Activated T-cell treated with anti-CD3 and anti-CD28 coated beads, Interleukin-2, amount 50 U/mL, for 1 hour (primary cell): ENCODE measurements at regions not wholly inside any gene's neighbourhood (a gene's known extent, or its start where the extent isn't known, plus 50 kb on each side); places are given as distances from the start of the nearest gene placed in this dataset.

Experiments
- DNase-seq: peaks from one replicate; pipeline ENCODE4 v3.0.0-alpha.2; 2020

- DNase-seq = no peak
Measured at GRCh38 chr12:4223273-4223845, 50.2 kb upstream of the CCND2 start.

GRCh38 chr12:4221258-4221620, 52.3 kb upstream of the CCND2 start:
- no peak for DNase-seq

DNA sequence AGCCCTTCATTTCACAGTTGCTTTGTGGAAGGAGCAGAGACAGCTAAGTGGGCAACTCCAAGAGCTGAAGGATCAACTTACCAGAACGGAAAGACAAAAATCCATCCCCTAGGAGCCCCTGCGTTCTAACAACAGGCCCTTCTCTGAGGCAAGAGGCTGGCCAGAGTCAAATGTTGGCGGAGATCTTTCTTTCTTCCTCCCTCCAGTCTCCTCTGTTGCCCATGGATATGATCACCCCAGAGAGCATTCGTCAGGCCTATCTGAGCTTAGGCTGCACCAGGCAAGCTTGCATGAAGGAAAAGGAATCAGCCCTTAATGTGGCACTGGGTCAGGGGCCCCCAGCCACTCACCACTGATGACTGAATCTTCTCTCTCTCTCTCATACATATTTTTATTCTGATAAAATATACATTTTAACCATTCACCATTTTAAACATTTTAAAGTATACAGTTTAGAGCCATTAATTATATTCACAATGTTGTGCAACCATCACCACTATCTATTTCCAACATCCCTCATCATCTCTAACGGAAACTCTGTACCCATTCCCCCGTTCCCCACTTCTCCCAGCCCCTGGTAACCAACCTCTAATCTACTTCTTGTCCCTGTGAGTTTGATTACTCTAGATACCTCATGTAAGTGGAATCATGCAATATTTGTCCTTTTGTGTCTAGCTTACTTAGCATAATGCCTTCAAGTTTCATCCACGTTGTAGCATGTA, 52.9 kb upstream of the CCND2 start:
- no peak for DNase-seq

GRCh38 chr12:4217091-4217490, 56.5 kb upstream of the CCND2 start:
- DNase-seq = no peak

DNA sequence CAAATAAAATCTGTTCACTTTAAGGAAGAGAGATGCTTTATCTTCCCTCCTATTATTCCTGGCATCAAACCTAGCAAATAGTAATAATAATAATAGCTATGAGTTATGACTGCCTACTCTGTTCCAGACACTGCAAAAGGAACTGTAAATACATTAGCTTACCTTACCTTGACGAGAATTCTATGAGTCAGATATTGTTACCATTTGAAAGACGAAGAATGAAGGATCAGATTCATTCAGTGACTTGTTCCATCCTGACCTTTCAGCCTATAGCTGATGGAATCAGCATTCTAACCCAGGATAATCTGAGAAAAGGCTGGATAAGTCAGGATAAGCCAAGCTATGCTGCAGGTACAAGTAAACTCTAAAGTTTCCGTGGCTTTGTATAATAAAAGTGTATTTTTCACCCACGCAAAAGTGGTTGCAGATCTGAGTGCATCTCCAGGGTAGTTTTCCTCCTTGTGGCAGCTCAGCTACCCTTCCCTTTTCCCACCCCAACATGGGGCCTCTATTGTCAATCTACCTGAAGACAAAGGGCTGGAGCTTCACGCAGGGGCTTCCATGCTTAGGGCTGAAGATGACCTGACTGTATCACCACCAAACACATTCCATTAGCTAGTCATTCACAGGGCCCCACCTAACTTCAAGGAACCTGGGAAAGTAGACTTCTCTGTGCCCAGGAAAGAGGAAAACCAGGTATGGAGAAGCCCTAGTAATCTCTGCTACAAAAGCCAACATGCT, 57.2 kb upstream of the CCND2 start:
- no peak for DNase-seq

GRCh38 chr12:4215229-4216186, 58.1 kb upstream of the CCND2 start:
- peak; percentile 31 for DNase-seq

DNA sequence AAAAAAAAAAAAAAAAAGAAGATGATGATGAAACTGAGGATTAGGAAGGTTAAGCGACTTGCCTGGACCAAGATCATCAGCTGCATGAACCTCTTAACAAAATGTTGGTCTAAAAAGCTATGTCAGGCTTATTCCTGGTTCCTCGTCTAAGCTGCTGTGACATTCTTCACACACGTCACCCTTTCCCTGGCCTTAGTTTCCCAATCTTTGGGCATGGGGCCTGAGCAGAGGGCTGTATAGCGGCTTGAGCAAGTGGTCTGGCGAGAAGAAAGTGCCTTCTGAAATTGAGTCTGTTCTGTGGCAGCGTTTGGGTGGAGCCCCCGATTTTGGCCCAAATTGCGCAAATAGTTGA, 58.7 kb upstream of the CCND2 start:
- no peak for DNase-seq

GRCh38 chr12:4213471-4213870, 60.1 kb upstream of the CCND2 start:
- DNase-seq = no peak

DNA sequence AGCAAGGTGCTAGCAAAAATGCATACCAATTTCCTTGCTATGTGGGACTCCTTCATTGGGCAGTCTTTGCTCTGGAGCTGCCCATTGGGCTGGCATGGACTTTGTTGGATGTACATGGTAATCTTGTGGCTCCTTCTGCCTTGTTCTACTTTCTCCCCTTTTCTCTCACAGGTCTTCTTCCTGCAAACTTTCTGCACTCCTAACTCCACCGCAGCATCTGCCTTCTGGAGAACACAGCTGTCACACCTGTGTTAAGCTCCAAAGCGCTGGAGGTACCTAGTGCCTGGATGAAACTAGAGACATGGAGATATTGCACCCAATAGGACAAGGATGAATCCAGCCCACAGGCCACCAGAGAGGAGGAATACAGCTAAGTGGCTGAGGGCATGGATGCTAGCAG, 60.7 kb upstream of the CCND2 start:
- DNase-seq = no peak

DNA sequence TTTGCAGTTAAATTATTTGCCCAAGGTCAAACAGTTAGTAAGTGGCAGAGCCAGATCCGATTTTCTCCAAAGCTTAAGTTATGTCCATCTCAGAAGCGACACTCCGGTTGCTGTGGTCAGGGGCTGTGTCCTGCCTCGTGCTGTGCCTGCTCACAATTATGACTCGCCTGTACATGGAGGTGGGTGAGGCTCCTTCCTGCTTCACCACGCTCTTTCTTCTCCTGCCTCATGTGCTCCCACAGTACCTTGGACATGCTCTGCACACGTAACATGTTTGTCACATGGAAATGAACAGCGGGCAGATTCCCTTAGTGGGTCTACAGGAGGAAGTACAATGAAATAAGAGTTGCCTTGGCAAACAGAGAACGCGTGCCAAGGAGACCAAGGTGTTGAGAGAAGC, 62.2 kb upstream of the CCND2 start:
- no peak for DNase-seq

DNA sequence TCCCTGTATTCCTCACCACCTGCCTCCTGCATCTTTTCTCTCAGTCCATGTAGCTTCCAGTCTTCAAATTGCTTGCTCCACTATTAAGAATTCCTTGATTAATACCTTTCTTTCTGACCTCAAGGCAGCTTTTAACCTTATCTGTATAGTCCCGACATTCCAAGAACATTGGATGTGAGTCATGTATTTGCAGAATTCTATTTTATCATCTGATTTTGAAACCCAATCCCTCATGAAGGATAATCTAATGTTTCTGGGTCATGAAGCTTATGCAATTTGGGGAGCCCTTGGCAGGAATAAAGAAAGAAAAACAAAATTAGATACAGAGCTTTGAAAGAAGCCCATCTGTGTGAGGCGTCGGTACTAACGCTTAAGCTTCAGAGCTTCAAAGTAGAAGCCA, 63.4 kb upstream of the CCND2 start:
- no peak for DNase-seq

- no peak for DNase-seq
Measured at GRCh38 chr12:4206470-4206869, 67.1 kb upstream of the CCND2 start.

GRCh38 chr12:4203772-4204376, 69.7 kb upstream of the CCND2 start:
- no peak for DNase-seq

DNA sequence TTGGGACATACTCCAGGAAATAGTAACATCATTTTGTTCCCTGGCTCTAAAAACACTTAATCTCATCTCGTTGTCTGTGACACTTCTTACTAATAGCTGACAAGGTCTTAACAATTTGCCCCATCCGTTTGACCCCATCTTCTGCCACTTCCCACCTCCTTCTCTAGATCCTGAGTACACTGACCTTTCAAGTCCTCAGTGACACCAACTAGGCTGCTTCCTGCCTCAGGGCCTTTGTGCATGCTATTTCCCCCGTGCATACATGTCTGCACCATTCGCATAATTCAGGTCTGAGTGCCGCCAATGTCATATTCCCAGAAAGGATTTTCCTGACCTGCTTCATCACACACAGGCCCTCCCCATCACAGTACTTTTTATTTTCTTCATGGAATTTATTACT, 70.6 kb upstream of the CCND2 start:
- DNase-seq = no peak

GRCh38 chr12:4202487-4202886, 71.1 kb upstream of the CCND2 start:
- no peak for DNase-seq

GRCh38 chr12:4201333-4202100, 72.0 kb upstream of the CCND2 start:
- no peak for DNase-seq

DNA sequence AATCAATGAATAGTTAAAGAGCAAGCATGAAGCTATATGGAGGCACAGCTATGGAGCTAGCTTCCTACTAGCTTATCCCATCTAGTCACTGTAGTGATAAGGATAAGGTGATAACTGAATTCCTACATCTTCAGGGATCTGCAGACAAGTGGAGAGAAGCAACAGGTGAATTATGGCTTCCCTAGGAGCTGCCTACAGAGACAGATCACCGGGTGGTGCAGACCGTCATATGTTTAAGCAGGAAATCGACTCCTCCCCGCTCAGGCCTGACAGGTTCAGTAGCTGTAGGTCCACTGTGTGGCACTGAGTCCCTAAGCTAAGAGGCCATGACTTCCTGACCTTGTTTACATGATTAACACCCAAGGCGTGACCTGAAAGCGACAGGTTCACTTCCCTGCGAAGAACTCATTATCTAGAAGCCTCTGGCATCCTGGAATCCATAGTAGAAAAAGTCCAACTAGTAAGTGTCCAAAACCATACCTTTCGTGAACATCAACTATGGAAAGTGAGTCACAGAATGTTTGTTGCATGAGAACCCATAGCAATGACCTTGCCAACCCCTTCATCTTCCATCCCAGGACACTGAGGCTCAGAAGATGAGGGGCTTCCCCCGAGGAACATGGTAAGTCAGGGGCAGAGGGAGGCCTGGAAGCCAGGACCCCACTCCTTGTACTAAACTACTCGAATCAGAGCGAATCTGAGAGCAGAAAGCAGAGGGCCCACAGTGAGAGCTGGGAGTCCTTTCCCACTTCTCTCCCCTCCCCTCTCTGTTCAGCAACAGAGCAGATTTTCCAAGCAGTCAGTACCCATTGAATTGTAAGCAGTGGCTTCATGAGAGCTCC, 75.4 kb upstream of the CCND2 start:
- DNase-seq = no peak

GRCh38 chr12:4196805-4197420, 76.6 kb upstream of the CCND2 start:
- DNase-seq = no peak

GRCh38 chr12:4194668-4195067, 78.9 kb upstream of the CCND2 start:
- DNase-seq = no peak

- no peak for DNase-seq
Measured at GRCh38 chr12:4193821-4194220, 79.7 kb upstream of the CCND2 start.

- DNase-seq = no peak
Measured at GRCh38 chr12:4191642-4192041, 81.9 kb upstream of the CCND2 start.
